ENCODE measurements at regions not wholly inside any gene's neighbourhood (a gene's known extent, or its start where the extent isn't known, plus 50 kb on each side); places are given as distances from the start of the nearest gene placed in this dataset.
"Not testable (repeated sequence)": the region's sequence is repeated elsewhere in the genome, so short reads cannot be mapped to it uniquely, and the experiment has no call there.

DNA sequence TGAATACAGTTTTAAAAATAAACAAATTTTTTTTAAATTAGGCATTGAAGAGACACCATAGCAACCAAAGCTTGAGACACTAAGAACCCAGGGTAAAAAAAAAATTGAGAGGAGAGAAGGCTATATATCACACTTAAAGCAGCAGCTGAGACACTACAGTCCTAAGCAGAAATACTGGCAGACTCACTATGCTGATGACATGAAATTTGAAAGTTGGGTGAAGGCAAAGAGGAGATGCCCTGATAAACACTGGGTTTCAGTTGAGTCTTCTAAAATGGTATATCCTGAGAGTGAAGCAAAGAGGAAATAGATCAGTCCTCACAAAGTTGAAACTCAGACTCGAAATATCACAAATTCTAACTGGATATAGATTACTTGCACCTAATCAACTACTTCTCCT is 419.9 kb upstream of the CDH9 start:
- H3K36me3 ChIP-seq = no peaks in the 10 kb centered on the region
- H3K27ac ChIP-seq = no peak overlapping the region
- TF ChIP-seq POLR2A (IDR thresholded peaks at IDR 0.05) = no peak
- TF ChIP-seq EP300 (IDR thresholded peaks at IDR 0.05) = no peak
- TF ChIP-seq POLR2AphosphoS5 (IDR thresholded peaks at IDR 0.05) = no peak
- TF ChIP-seq, protein P1, sequence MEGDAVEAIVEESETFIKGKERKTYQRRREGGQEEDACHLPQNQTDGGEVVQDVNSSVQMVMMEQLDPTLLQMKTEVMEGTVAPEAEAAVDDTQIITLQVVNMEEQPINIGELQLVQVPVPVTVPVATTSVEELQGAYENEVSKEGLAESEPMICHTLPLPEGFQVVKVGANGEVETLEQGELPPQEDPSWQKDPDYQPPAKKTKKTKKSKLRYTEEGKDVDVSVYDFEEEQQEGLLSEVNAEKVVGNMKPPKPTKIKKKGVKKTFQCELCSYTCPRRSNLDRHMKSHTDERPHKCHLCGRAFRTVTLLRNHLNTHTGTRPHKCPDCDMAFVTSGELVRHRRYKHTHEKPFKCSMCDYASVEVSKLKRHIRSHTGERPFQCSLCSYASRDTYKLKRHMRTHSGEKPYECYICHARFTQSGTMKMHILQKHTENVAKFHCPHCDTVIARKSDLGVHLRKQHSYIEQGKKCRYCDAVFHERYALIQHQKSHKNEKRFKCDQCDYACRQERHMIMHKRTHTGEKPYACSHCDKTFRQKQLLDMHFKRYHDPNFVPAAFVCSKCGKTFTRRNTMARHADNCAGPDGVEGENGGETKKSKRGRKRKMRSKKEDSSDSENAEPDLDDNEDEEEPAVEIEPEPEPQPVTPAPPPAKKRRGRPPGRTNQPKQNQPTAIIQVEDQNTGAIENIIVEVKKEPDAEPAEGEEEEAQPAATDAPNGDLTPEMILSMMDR (IDR thresholded peaks at IDR 0.05) = no peak
- no peaks in the 10 kb centered on the region for H3K9me3 ChIP-seq
- DNase-seq (ENCODE audit: low spot score in 2 of 2) = no peak
- 68% methylated on average over 1 of the region's 1 CpG for WGBS
- no peak overlapping the region for H3K4me3 ChIP-seq
- no peaks in the 10 kb centered on the region for H3K27me3 ChIP-seq
- H3K4me1 ChIP-seq = no peaks in the 10 kb centered on the region

DNA sequence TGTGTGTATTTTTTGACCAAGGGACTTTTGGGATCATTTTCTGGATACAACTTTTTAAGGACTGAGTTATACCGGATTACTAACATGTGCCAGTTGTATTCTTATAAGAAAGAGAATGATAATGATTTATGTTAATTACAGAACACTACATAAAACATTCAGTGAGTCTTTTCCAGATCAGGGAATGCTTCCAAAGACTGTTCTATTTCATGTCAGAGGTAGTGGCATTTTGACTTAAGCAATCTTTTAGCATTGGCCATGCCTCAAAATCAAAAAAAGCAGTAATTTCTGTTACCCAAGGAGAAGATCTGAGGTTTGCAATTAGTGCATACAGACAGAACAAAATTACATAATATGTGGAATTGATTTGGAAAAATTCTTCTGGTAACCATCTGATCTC is 413.0 kb upstream of the CDH9 start:
- no peak overlapping the region for H3K27ac ChIP-seq
- WGBS = 36% methylated on average over 1 of the region's 1 CpG
- no peaks in the 10 kb centered on the region for H3K36me3 ChIP-seq
- no peak overlapping the region for H3K4me3 ChIP-seq
- no peak for DNase-seq (ENCODE audit: low spot score in 2 of 2)
- no peaks in the 10 kb centered on the region for H3K27me3 ChIP-seq
- H3K4me1 ChIP-seq = no peaks in the 10 kb centered on the region
- no peaks in the 10 kb centered on the region for H3K9me3 ChIP-seq
- TF ChIP-seq POLR2A (IDR thresholded peaks at IDR 0.05) (no peak), POLR2AphosphoS5 (IDR thresholded peaks at IDR 0.05) (no peak), EP300 (IDR thresholded peaks at IDR 0.05) (no peak)
- TF ChIP-seq, protein P1 (IDR thresholded peaks at IDR 0.05) = no peak

DNA sequence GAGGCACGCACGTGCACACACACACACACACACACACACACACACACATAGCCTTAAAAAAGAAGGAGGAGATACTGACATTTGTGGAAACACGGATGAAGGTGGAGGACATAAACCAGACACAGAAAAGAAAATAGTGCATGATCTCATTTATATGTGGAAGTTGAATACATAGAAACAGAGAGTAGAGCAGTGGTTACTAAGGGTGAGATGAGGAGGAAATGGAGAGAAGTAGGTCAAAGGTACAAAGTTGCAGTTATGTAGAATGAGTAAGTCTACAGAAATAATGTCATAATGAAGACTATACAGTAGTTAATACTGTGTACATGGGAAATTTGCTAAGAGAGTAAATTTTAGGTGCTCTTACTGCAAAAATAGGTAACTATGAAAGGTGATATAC is 412.2 kb upstream of the CDH9 start:
- Histone ChIP-seq H3K27me3 (no peaks in the 10 kb centered on the region), H3K27ac (no peak overlapping the region), H3K9me3 (no peaks in the 10 kb centered on the region), H3K4me1 (no peaks in the 10 kb centered on the region), H3K36me3 (no peaks in the 10 kb centered on the region), H3K4me3 (no peak overlapping the region)
- WGBS = 86% methylated on average over 3 of the region's 3 CpGs
- no peak for DNase-seq (ENCODE audit: low spot score in 2 of 2)
- TF ChIP-seq EP300 (IDR thresholded peaks at IDR 0.05) (no peak), POLR2A (IDR thresholded peaks at IDR 0.05) (no peak), POLR2AphosphoS5 (IDR thresholded peaks at IDR 0.05) (no peak)
- TF ChIP-seq, protein P1 (IDR thresholded peaks at IDR 0.05) = no peak

DNA sequence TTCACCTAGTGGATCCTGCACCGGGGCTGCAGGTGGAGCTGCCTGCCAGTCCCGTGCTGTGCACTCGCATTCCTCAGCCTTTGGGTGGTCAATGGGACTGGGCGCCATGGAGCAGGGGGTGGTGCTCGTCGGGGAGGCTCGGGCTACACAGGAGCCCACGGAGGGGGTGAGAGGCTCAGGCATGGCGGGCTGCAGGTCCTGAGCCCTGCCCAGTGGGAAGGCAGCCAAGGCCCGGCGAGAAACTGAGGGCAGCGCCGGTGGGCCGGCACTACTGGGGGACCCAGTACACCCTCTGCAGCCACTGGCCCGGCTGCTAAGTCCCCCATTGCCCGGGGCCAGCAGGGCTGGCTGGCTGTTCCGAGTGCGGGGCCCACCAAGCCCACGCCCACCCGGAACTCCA is 401.0 kb upstream of the CDH9 start:
- not testable (repeated sequence) for H3K4me1 ChIP-seq

DNA sequence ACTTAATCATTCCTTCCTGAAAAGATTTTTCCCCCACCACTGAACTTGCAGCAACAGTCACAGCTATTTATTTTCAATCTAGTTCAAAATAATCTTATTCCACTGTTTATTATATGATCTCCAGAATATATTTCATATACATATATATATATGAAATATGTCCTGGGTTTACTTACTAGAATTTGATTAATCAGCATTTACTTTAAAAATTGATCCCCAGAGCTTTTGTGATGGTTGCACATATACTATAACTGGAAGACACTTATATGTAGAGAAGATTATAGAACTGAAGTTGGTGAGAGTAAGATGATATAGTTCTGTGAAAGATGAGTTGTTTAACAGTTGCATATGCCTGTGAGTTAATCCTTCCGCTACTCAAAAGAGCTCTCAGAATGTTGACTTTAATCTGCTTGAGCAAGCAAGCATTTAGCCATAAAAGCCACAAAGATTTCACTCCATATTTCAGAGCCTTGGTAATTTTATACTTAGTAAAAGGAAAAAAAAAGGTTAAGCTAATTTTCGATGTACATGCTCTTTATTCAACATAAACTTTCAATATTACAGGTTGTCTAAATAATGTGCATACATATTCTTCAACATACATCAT is 399.3 kb upstream of the CDH9 start:
- 88% methylated on average over 2 of the region's 2 CpGs for WGBS
- Histone ChIP-seq H3K4me3 (no peak overlapping the region), H3K9me3 (no peaks in the 10 kb centered on the region), H3K4me1 (no peaks in the 10 kb centered on the region), H3K27ac (no peak overlapping the region), H3K27me3 (no peaks in the 10 kb centered on the region), H3K36me3 (no peaks in the 10 kb centered on the region)
- DNase-seq (ENCODE audit: low spot score in 2 of 2) = no peak
- TF ChIP-seq POLR2A (IDR thresholded peaks at IDR 0.05) = no peak

More for the DNA sequence above, 401.0 kb upstream of the CDH9 start:
- not testable (repeated sequence) for H3K27me3 ChIP-seq; H3K9me3 ChIP-seq; H3K36me3 ChIP-seq; H3K4me3 ChIP-seq; H3K27ac ChIP-seq; DNase-seq (ENCODE audit: low spot score in 2 of 2)
- 83% methylated on average over 4 of the region's 20 CpGs for WGBS

DNA sequence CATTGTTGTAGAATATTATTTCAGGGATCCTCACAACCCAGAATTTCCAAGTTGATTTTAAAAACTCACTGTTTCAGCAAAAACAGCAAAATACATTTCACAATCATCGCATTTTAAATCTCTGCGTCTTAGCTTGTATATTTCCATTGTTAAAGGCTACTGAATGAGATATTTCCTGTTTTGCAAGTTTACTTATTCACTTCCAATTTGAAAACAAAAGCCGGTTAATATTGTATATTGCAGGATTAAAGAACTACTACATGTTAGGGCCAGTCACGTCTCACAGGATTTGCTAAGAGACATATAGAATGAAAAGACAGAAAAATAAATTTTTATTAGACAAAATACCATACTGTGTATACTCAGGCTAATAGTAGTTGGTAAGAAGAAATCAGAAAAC is 395.9 kb upstream of the CDH9 start:
- Histone ChIP-seq H3K27ac (no peak overlapping the region), H3K4me1 (no peaks in the 10 kb centered on the region), H3K27me3 (no peaks in the 10 kb centered on the region), H3K4me3 (no peak overlapping the region), H3K36me3 (no peaks in the 10 kb centered on the region), H3K9me3 (no peaks in the 10 kb centered on the region)
- 47% methylated on average over 4 of the region's 4 CpGs for WGBS
- TF ChIP-seq, protein P1 (IDR thresholded peaks at IDR 0.05) = no peak
- no peak for TF ChIP-seq POLR2AphosphoS5 (IDR thresholded peaks at IDR 0.05)
- no peak for DNase-seq (ENCODE audit: low spot score in 2 of 2)
